ENCODE measurements at regions not wholly inside any gene's neighbourhood (a gene's known extent, or its start where the extent isn't known, plus 50 kb on each side); places are given as distances from the start of the nearest gene placed in this dataset.

GRCh38 chr3:99330924-99331532, 307.4 kb upstream of the COL8A1 start:
- Histone ChIP-seq H2AFZ (ENCODE audit: low read depth) (no peak overlapping the region), H4K20me1 (ENCODE audit: insufficient read depth) (no peaks in the 10 kb centered on the region), H3K27me3 (ENCODE audit: insufficient read depth, low read depth) (no peaks in the 10 kb centered on the region), H3K4me2 (no peak overlapping the region), H3K4me3 (IDR thresholded peaks at IDR 0.05; ENCODE audit: insufficient read depth, low read depth, low read length) (no peak overlapping the region), H3K4me1 (ENCODE audit: low read depth, poor library complexity, severe bottlenecking) (no peaks in the 10 kb centered on the region), H3K36me3 (ENCODE audit: insufficient read depth) (no peaks in the 10 kb centered on the region), H3K27ac (no peak overlapping the region), H3K9ac (no peak overlapping the region), H3K79me2 (ENCODE audit: insufficient read depth, low read depth) (no peaks in the 10 kb centered on the region)
- TF ChIP-seq CTCF (conservative IDR thresholded peaks at IDR 0.05; ENCODE audit: low read depth, low read length), result no peak

- TF ChIP-seq CTCF (conservative IDR thresholded peaks at IDR 0.05; ENCODE audit: low read depth, low read length), result no peak
- Histone ChIP-seq H3K79me2 (ENCODE audit: insufficient read depth, low read depth) (no peaks in the 10 kb centered on the region), H3K36me3 (ENCODE audit: insufficient read depth) (no peaks in the 10 kb centered on the region), H3K4me3 (IDR thresholded peaks at IDR 0.05; ENCODE audit: insufficient read depth, low read depth, low read length) (no peak overlapping the region), H3K9ac (no peak overlapping the region), H3K4me1 (ENCODE audit: low read depth, poor library complexity, severe bottlenecking) (no peaks in the 10 kb centered on the region), H3K27ac (no peak overlapping the region), H2AFZ (ENCODE audit: low read depth) (no peak overlapping the region), H4K20me1 (ENCODE audit: insufficient read depth) (no peaks in the 10 kb centered on the region), H3K4me2 (no peak overlapping the region), H3K27me3 (ENCODE audit: insufficient read depth, low read depth) (no peaks in the 10 kb centered on the region)
Observed at GRCh38 chr3:99330281-99330680, 308.1 kb upstream of the COL8A1 start.

DNA sequence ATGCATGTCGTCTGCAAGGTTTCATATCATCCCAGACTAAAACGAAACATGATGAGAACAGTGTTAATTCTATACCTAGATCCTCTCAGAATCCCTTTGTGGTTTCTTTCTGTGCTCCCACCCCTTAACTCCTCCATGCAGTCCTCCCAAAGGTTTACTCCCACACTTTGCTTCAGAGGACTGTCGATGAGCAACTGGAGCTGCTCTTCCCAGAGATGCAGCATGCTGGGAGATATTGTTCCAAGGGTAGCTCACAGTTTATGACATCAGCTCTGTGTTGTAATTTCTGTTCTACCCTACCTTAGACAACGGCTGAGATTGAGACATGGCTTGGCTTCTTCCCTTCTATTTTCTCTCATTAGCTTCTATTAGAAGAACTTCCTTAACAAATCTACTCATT, 313.0 kb upstream of the COL8A1 start:
- H2AFZ ChIP-seq (ENCODE audit: low read depth), result no peak overlapping the region
- no peaks in the 10 kb centered on the region for H3K27me3 ChIP-seq (ENCODE audit: insufficient read depth, low read depth)
- no peaks in the 10 kb centered on the region for H3K36me3 ChIP-seq (ENCODE audit: insufficient read depth)
- H3K4me1 ChIP-seq (ENCODE audit: low read depth, poor library complexity, severe bottlenecking), result no peaks in the 10 kb centered on the region
- H3K4me3 ChIP-seq (IDR thresholded peaks at IDR 0.05; ENCODE audit: insufficient read depth, low read depth, low read length), result no peak overlapping the region
- no peak overlapping the region for H3K27ac ChIP-seq
- TF ChIP-seq CTCF (conservative IDR thresholded peaks at IDR 0.05; ENCODE audit: low read depth, low read length), result no peak
- no peak overlapping the region for H3K9ac ChIP-seq
- no peaks in the 10 kb centered on the region for H3K79me2 ChIP-seq (ENCODE audit: insufficient read depth, low read depth)
- H4K20me1 ChIP-seq (ENCODE audit: insufficient read depth), result no peaks in the 10 kb centered on the region
- no peak overlapping the region for H3K4me2 ChIP-seq

GRCh38 chr3:99324636-99325203, 313.7 kb upstream of the COL8A1 start:
- Histone ChIP-seq H3K9ac (no peak overlapping the region), H3K27me3 (ENCODE audit: insufficient read depth, low read depth) (no peaks in the 10 kb centered on the region), H3K36me3 (ENCODE audit: insufficient read depth) (no peaks in the 10 kb centered on the region), H3K4me1 (ENCODE audit: low read depth, poor library complexity, severe bottlenecking) (no peaks in the 10 kb centered on the region), H3K4me3 (IDR thresholded peaks at IDR 0.05; ENCODE audit: insufficient read depth, low read depth, low read length) (no peak overlapping the region), H3K27ac (no peak overlapping the region), H3K79me2 (ENCODE audit: insufficient read depth, low read depth) (no peaks in the 10 kb centered on the region), H2AFZ (ENCODE audit: low read depth) (no peak overlapping the region), H4K20me1 (ENCODE audit: insufficient read depth) (no peaks in the 10 kb centered on the region), H3K4me2 (no peak overlapping the region)
- TF ChIP-seq CTCF (conservative IDR thresholded peaks at IDR 0.05; ENCODE audit: low read depth, low read length), result no peak
